H1 (cell line): ENCODE measurements at regions not wholly inside any gene's neighbourhood (a gene's known extent, or its start where the extent isn't known, plus 50 kb on each side); places are given as distances from the start of the nearest gene placed in this dataset.

Experiments
- CTCF ChIA-PET: fragments of 300-600 bp; sonication (Branson Sonifier 250); formaldehyde crosslinking; loops from one replicate; lab custom pipeline; 2021; ENCODE audit not compliant: partially characterized antibody; lab: Charles Lee
- POLR2A ChIA-PET: fragments of 300-600 bp; sonication (Branson Sonifier 250); formaldehyde crosslinking; loops from one replicate; lab custom pipeline; 2021; ENCODE audit warnings: inconsistent platforms; ENCODE audit not compliant: partially characterized antibody; lab: Charles Lee
- DNase-seq, 2 experiments: peaks; one replicate each; pipeline versions ENCODE4 v3.0.0 to v3.0.0-alpha.2; 2010 to 2022; ENCODE audit warnings: low spot score in 2 of 2, low read depth in 1 of 2, mixed read lengths in 1 of 2
- FAIRE-seq: peaks from 2 replicates; lab custom pipeline; 2011; peaks lifted over from hg19 to GRCh38; lab: Jason Lieb, UNC
- H2AFZ ChIP-seq: 2 replicates; pipeline ENCODE4 v1.8.1; 2012; ENCODE audit warnings: low read length, inconsistent platforms
- H2AK5ac ChIP-seq: 2 replicates; pipeline ENCODE4 v1.6.1; 2013; ENCODE audit warnings: low read depth, low read length
- H2BK120ac ChIP-seq: replicated peaks from 2 replicates; pipeline ENCODE3; 2013; ENCODE audit warnings: low read depth, low read length, inconsistent platforms
- H2BK12ac ChIP-seq: 2 replicates; pipeline ENCODE4 v1.6.1; 2013; ENCODE audit warnings: low read depth, low read length
- H2BK15ac ChIP-seq: 2 replicates; pipeline ENCODE4 v1.6.1; 2013; ENCODE audit warnings: low read length
- H2BK20ac ChIP-seq: 2 replicates; pipeline ENCODE4 v1.6.1; 2013; ENCODE audit warnings: low read length
- H2BK5ac ChIP-seq: 2 replicates; pipeline ENCODE4 v1.6.1; 2013; ENCODE audit warnings: low read depth, low read length
- H3K14ac ChIP-seq: 2 replicates; pipeline ENCODE4 v1.6.1; 2013; ENCODE audit warnings: inconsistent platforms; ENCODE audit not compliant: insufficient read length
- H3K18ac ChIP-seq: 2 replicates; pipeline ENCODE4 v1.6.1; 2013; ENCODE audit warnings: low read length; ENCODE audit errors: extremely low read depth
- H3K23ac ChIP-seq: 2 replicates; pipeline ENCODE4 v1.6.1; 2013; ENCODE audit warnings: inconsistent platforms; ENCODE audit not compliant: insufficient read length
- H3K23me2 ChIP-seq: 2 replicates; pipeline ENCODE4 v1.6.1; 2013; ENCODE audit warnings: low read depth, low read length
- H3K27ac ChIP-seq: 2 replicates; pipeline ENCODE4 v1.6.1; 2011; ENCODE audit warnings: low read depth, low read length, inconsistent platforms
- H3K27me3 ChIP-seq, 4 experiments: replicated peaks in 1 of 4; 1 replicate in 1 of 4; 2 replicates in 3 of 4; pipeline versions ENCODE4 v1.6.1 to v1.8.1; 2011 to 2013; ENCODE audit warnings: low read length in 3 of 4, mild to moderate bottlenecking in 3 of 4, inconsistent platforms in 2 of 4, mixed read lengths in 2 of 4, moderate library complexity in 1 of 4; ENCODE audit not compliant: control insufficient read depth in 3 of 4, insufficient read depth in 3 of 4; ENCODE audit errors: extremely low read depth in 1 of 4
- H3K36me3 ChIP-seq, 4 experiments: 2 replicates each; pipeline versions ENCODE4 v1.6.1 to v1.8.1; 2011 to 2013; ENCODE audit warnings: mild to moderate bottlenecking in 4 of 4, low read length in 3 of 4, moderate library complexity in 2 of 4, control low read depth in 1 of 4, inconsistent platforms in 1 of 4; ENCODE audit not compliant: insufficient read depth in 4 of 4, control insufficient read depth in 2 of 4
- H3K4ac ChIP-seq: replicated peaks from 2 replicates; pipeline ENCODE3; 2013; ENCODE audit warnings: low read length, low read depth, mixed read lengths, inconsistent platforms; ENCODE audit not compliant: insufficient read length
- H3K4me1 ChIP-seq, 4 experiments: replicated peaks in 1 of 4; 1 replicate in 1 of 4; 2 replicates in 3 of 4; pipeline versions ENCODE4 v1.6.1 to v1.8.1; 2011 to 2013; ENCODE audit warnings: low read length in 3 of 4, inconsistent platforms in 2 of 4, mixed read lengths in 1 of 4; ENCODE audit not compliant: insufficient read depth in 4 of 4, control insufficient read depth in 3 of 4
- H3K4me2 ChIP-seq, 2 experiments: 2 replicates each; pipeline versions ENCODE4 v1.6.1 to v1.8.1; 2011 to 2013; ENCODE audit warnings: low read depth in 2 of 2, low read length in 2 of 2, control low read depth in 1 of 2, inconsistent platforms in 1 of 2, mild to moderate bottlenecking in 1 of 2; ENCODE audit not compliant: insufficient read depth in 1 of 2
- H3K4me3 ChIP-seq, 4 experiments: fragments of 200-600, 300-600 bp in 1 of 4; sonication (generic), shearing (Covaris generic), sonication (Bioruptor Twin) in 1 of 4; 2 replicates each; pipeline versions ENCODE4 v1.5.1 to v1.8.1; 2011 to 2016; ENCODE audit warnings: low read length in 4 of 4, low read depth in 3 of 4, control low read depth in 2 of 4, inconsistent platforms in 2 of 4, mild to moderate bottlenecking in 2 of 4, mixed read lengths in 1 of 4, moderate library complexity in 1 of 4; ENCODE audit not compliant: insufficient read depth in 2 of 4; ENCODE audit errors: extremely low read depth in 1 of 4
- H3K56ac ChIP-seq: replicated peaks from 2 replicates; pipeline ENCODE3; 2013; ENCODE audit warnings: low read depth, mild to moderate bottlenecking, mixed read lengths, low read length, inconsistent platforms; ENCODE audit not compliant: insufficient read length
- H3K79me1 ChIP-seq: 2 replicates; pipeline ENCODE4 v1.6.1; 2013; ENCODE audit warnings: low read depth, low read length, control low read depth
- H3K79me2 ChIP-seq, 2 experiments: 2 replicates each; pipeline versions ENCODE4 v1.6.1 to v1.8.1; 2012 to 2013; ENCODE audit warnings: low read length in 2 of 2, mild to moderate bottlenecking in 2 of 2, inconsistent platforms in 1 of 2; ENCODE audit not compliant: insufficient read depth in 2 of 2, control insufficient read depth in 1 of 2
- H3K9ac ChIP-seq, 4 experiments: replicated peaks in 1 of 4; 1 replicate in 1 of 4; 2 replicates in 3 of 4; pipeline versions ENCODE4 v1.6.1 to v1.8.1; 2011 to 2013; ENCODE audit warnings: low read depth in 3 of 4, low read length in 3 of 4, control low read depth in 2 of 4, mild to moderate bottlenecking in 2 of 4, moderate library complexity in 2 of 4, inconsistent platforms in 1 of 4; ENCODE audit errors: extremely low read depth in 1 of 4
- H3K9me3 ChIP-seq, 2 experiments: 2 replicates each; pipeline versions ENCODE4 v1.6.1 to v1.8.1; 2012 to 2013; ENCODE audit warnings: mild to moderate bottlenecking in 2 of 2, moderate library complexity in 2 of 2, control low read depth in 1 of 2, inconsistent platforms in 1 of 2, low read depth in 1 of 2, low read length in 1 of 2, mixed read lengths in 1 of 2; ENCODE audit not compliant: insufficient read depth in 2 of 2
- H4K20me1 ChIP-seq, 2 experiments: replicated peaks in 1 of 2; 2 replicates each; pipeline versions ENCODE3 to v1.8.1; 2011 to 2013; ENCODE audit warnings: inconsistent platforms in 2 of 2, low read length in 2 of 2, mild to moderate bottlenecking in 1 of 2; ENCODE audit not compliant: insufficient read depth in 2 of 2, control insufficient read depth in 1 of 2
- H4K5ac ChIP-seq: 2 replicates; pipeline ENCODE4 v1.6.1; 2013; ENCODE audit warnings: low read length, low read depth, mixed read lengths, inconsistent platforms; ENCODE audit not compliant: insufficient read length
- H4K8ac ChIP-seq: 2 replicates; pipeline ENCODE4 v1.8.0; 2013; ENCODE audit warnings: mild to moderate bottlenecking, moderate library complexity, low read length, inconsistent platforms; ENCODE audit not compliant: insufficient read depth; ENCODE audit errors: extremely low read depth
- H4K91ac ChIP-seq: replicated peaks from 2 replicates; pipeline ENCODE3; 2013; ENCODE audit warnings: low read length, mixed read lengths, inconsistent platforms; ENCODE audit not compliant: insufficient read length
- ATF3 ChIP-seq: IDR thresholded peaks from 2 replicates; pipeline ENCODE4 v1.6.1; 2011; ENCODE audit warnings: low read depth, mild to moderate bottlenecking, low read length; ENCODE audit not compliant: insufficient read depth
- CBX8 ChIP-seq: fragments of 300-800, 300-1000 bp; sonication (generic); IDR thresholded peaks from 2 replicates; pipeline ENCODE4 v1.7.1; 2016; ENCODE audit warnings: low read depth, low read length, borderline replicate concordance
- CHD1 ChIP-seq: IDR thresholded peaks from 2 replicates; pipeline ENCODE4 v1.6.1; 2012; ENCODE audit warnings: low read depth, low read length, improper control_type of control experiment
- EP300 ChIP-seq, 2 experiments: IDR thresholded peaks; 1 replicate in 1 of 2; 2 replicates in 1 of 2; pipeline ENCODE4 v1.6.1; 2011 to 2012; ENCODE audit warnings: low read depth in 2 of 2, low read length in 2 of 2, mild to moderate bottlenecking in 2 of 2, borderline replicate concordance in 1 of 2, inconsistent platforms in 1 of 2, moderate library complexity in 1 of 2
- JUN ChIP-seq: IDR thresholded peaks from 2 replicates; pipeline ENCODE4 v1.6.1; 2011; ENCODE audit warnings: low read depth, mild to moderate bottlenecking, improper control_type of control experiment, low read length
- MAX ChIP-seq: IDR thresholded peaks from 2 replicates; pipeline ENCODE4 v1.6.1; 2012; ENCODE audit warnings: inconsistent platforms
- NANOG ChIP-seq: IDR thresholded peaks from 2 replicates; pipeline ENCODE4 v1.6.1; 2011; ENCODE audit warnings: low read length, low read depth, mild to moderate bottlenecking, inconsistent platforms; ENCODE audit not compliant: insufficient read depth, poor library complexity, severe bottlenecking
- POLR2AphosphoS5 ChIP-seq: IDR thresholded peaks from 2 replicates; pipeline ENCODE4 v1.6.1; 2011; ENCODE audit warnings: low read depth, low read length
- SRF ChIP-seq: IDR thresholded peaks from 2 replicates; pipeline ENCODE4 v1.6.1; 2011; ENCODE audit warnings: mild to moderate bottlenecking, low read depth, low read length, moderate library complexity
- TAF1 ChIP-seq: IDR thresholded peaks from 2 replicates; pipeline ENCODE4 v1.6.1; 2011; ENCODE audit warnings: mild to moderate bottlenecking, low read depth, low read length
- WGBS, 2 experiments: shearing (Covaris generic) in 1 of 2; methylation state at CpG; one replicate each; pipeline versions ENCODE4 v1.1.6 to v1.1.7; 2013 to 2015; ENCODE audit warnings: low lambda C conversion rate in 2 of 2, mixed read lengths in 2 of 2, inconsistent platforms in 1 of 2, low coverage in 1 of 2, missing lambda C conversion rate in 1 of 2; ENCODE audit not compliant: insufficient replicate concordance in 2 of 2, insufficient coverage in 1 of 2, insufficient read length in 1 of 2; ENCODE audit errors: extremely low coverage in 1 of 2, missing lambda C conversion rate in 1 of 2; 5-methylcytosine and 5-hydroxymethylcytosine counted together

GRCh38 chr4:161160718-161161117 is 1003.1 kb downstream of the FSTL5 start:
- Histone ChIP-seq H3K4ac (no peak overlapping the region), H3K23me2 (no peaks in the 10 kb centered on the region), H3K36me3 (no peaks in the 10 kb centered on the region), H3K27ac (no peak overlapping the region), H4K20me1 (no peaks in the 10 kb centered on the region), H3K9me3 (no peaks in the 10 kb centered on the region), H3K79me2 (no peaks in the 10 kb centered on the region), H2BK20ac (no peak overlapping the region), H3K4me2 (no peak overlapping the region), H3K23ac (no peak overlapping the region), H3K9ac (no peak overlapping the region), H3K14ac (no peak overlapping the region), H3K18ac (no peak overlapping the region), H2AK5ac (no peak overlapping the region), H2BK5ac (no peak overlapping the region), H3K27me3 (no peaks in the 10 kb centered on the region), H3K56ac (no peak overlapping the region), H2BK120ac (no peak overlapping the region), H4K5ac (no peak overlapping the region), H2BK12ac (no peak overlapping the region), H3K79me1 (no peaks in the 10 kb centered on the region), H2AFZ (no peak overlapping the region), H4K91ac (no peak overlapping the region), H2BK15ac (no peak overlapping the region), H3K4me1 (no peaks in the 10 kb centered on the region), H4K8ac (no peak overlapping the region), H3K4me3 (no peak overlapping the region)
- POLR2A ChIA-PET = interaction anchor here (1.0 kb wide), 1 partner anchor 14 kb away, joined by 3 read pairs; no protein-coding TSS in a partner anchor
- FAIRE-seq (no peak), DNase-seq (no peak)
- CTCF ChIA-PET = interaction anchor here (0.7 kb wide), 1 partner anchor 13 kb away, joined by 3 read pairs; no protein-coding TSS in a partner anchor
- 81% methylated on average over 3 of the region's 3 CpGs; no CpG with 5 or more reads in 1 of the 2 experiments for WGBS, 2 experiments
- no peak for TF ChIP-seq CHD1
- no peak for TF ChIP-seq TAF1
- TF ChIP-seq ATF3 = no peak
- TF ChIP-seq SRF = no peak
- no peak for TF ChIP-seq EP300 (IDR thresholded peaks at IDR 0.05; ENCODE audit: borderline replicate concordance in 1 of 2, low read depth in 2 of 2, low read length in 2 of 2)
- TF ChIP-seq POLR2AphosphoS5 = no peak
- TF ChIP-seq JUN = no peak
- TF ChIP-seq MAX = no peak
- TF ChIP-seq NANOG = no peak
- no peak for TF ChIP-seq CBX8
